DMS79 treated with DMSO at 0.1 percent for 48 hours (cell line): ENCODE measurements at regions not wholly inside any gene's neighbourhood (a gene's known extent, or its start where the extent isn't known, plus 50 kb on each side); places are given as distances from the start of the nearest gene placed in this dataset.
"Not testable (repeated sequence)": the region's sequence is repeated elsewhere in the genome, so short reads cannot be mapped to it uniquely, and the experiment has no call there.

Experiments used
- DNase-seq: peaks from one replicate; lab custom pipeline; 2025; lab: John Stamatoyannopoulos, UW

- DNase-seq: no peak
These were observed 85.6 kb upstream of the XPO1 start for GRCh38 chr2:61623747-61624146.

GRCh38 chr2:61620244-61621159, 82.3 kb upstream of the XPO1 start:
- no peak for DNase-seq

- no peak for DNase-seq
These were observed 81.4 kb upstream of the XPO1 start for GRCh38 chr2:61619561-61619960.

- no peak for DNase-seq
These were observed 79.5 kb upstream of the XPO1 start for GRCh38 chr2:61617610-61618009.

GRCh38 chr2:61605245-61605644, 67.1 kb upstream of the XPO1 start:
- DNase-seq: no peak

- no peak for DNase-seq
These were observed 66.3 kb upstream of the XPO1 start for GRCh38 chr2:61604433-61604832.

GRCh38 chr2:61598515-61599156, 60.5 kb upstream of the XPO1 start:
- not testable (repeated sequence) for DNase-seq

GRCh38 chr2:61597300-61598289, 59.4 kb upstream of the XPO1 start:
- no peak for DNase-seq

GRCh38 chr2:61594201-61594600, 56.0 kb upstream of the XPO1 start:
- DNase-seq: not testable (repeated sequence)

GRCh38 chr2:61593648-61594047, 55.5 kb upstream of the XPO1 start:
- DNase-seq: not testable (repeated sequence)

GRCh38 chr2:61590214-61590613, 52.1 kb upstream of the XPO1 start:
- no peak for DNase-seq

GRCh38 chr2:61588566-61588965, 50.4 kb upstream of the XPO1 start:
- DNase-seq: no peak
